RCC 7860 (cell line): ENCODE measurements at regions not wholly inside any gene's neighbourhood (a gene's known extent, or its start where the extent isn't known, plus 50 kb on each side); places are given as distances from the start of the nearest gene placed in this dataset.

Experiments
- DNase-seq: peaks from one replicate; pipeline ENCODE4 v3.0.0-alpha.2; 2015; ENCODE audit warnings: low spot score
- FAIRE-seq: peaks from 2 replicates; lab custom pipeline; 2012; peaks lifted over from hg19 to GRCh38; lab: Jason Lieb, UNC

GRCh38 chr6:110538416-110539160 is 62.2 kb upstream of the SLC22A16 start:
- DNase-seq (no peak), FAIRE-seq (no peak)

- peak; percentile 84 for DNase-seq
- FAIRE-seq = peak; percentile 87
These were observed 61.1 kb upstream of the SLC22A16 start for GRCh38 chr6:110537208-110538123.

GRCh38 chr6:110534731-110535492 is 58.5 kb upstream of the SLC22A16 start:
- DNase-seq (peak; percentile 44), FAIRE-seq (no peak)

GRCh38 chr6:110532431-110532830 is 56.0 kb upstream of the SLC22A16 start:
- FAIRE-seq = no peak
- DNase-seq = no peak

DNA sequence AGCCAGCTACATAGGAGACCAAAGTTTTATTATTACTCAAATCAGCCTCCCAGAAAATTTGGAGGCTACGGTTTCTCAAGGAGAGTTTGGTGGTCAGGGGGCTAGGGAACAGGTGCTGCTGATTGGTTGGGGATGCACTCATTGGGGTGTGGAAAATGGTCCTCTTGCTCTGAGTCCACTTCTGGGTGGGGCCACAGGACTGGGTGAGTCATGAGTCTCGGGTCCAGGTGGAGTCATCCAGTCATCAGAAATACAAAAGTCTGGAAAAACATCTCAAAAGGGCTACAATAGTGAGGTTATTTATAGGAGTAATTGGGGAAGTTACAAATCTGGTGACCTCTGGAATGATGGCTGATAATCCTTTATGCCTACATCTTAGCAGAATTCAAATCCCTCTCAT is 54.3 kb upstream of the SLC22A16 start:
- FAIRE-seq (no peak), DNase-seq (no peak)

DNA sequence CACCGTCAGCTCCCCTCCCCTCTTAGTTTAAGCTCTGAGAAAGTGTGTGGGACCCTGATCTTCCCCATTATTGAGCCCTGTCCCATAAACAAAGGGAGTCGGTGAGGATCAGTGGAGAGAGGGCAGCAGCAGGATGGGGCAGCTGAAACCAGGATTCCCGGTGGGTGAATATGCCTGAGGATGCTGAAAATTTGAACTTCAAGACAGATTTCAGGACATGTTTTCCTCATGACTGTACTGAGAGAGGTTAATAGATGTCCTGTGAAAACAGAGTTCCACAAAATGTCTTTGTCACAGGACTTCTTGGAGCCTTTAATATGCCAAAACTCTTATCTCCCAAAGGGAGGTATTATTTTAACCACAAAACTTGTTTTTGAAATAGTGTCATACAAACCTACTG is 53.5 kb upstream of the SLC22A16 start:
- DNase-seq = no peak
- FAIRE-seq = no peak

- DNase-seq = peak; percentile 59
- FAIRE-seq = no peak
These were observed 52.9 kb upstream of the SLC22A16 start for GRCh38 chr6:110529355-110529754.

DNA sequence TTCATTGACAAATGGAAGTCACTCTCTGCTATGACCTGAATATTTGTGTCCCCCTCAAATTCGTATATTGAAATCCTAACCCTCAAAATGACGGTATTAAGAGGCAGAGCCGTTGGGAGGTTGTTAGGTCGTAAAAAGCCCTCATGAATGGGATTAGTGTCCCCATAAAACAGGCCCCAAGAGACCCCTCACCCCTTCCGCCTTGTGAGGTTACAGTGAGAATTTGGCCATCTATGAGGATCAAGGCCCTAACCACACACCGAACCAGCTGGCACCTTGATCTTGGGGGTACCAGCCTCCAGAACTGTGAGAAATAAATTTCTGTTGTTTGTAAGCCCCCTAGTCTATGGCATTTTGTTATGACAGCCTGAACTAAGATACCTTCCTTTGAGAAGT is 52.5 kb upstream of the SLC22A16 start:
- FAIRE-seq (no peak), DNase-seq (no peak)

- peak; percentile 64 for DNase-seq
- FAIRE-seq = peak; percentile 83
These were observed 51.9 kb upstream of the SLC22A16 start for GRCh38 chr6:110528101-110528929.

- DNase-seq (no peak), FAIRE-seq (no peak)
These were observed 51.1 kb upstream of the SLC22A16 start for GRCh38 chr6:110527516-110527915.

DNA sequence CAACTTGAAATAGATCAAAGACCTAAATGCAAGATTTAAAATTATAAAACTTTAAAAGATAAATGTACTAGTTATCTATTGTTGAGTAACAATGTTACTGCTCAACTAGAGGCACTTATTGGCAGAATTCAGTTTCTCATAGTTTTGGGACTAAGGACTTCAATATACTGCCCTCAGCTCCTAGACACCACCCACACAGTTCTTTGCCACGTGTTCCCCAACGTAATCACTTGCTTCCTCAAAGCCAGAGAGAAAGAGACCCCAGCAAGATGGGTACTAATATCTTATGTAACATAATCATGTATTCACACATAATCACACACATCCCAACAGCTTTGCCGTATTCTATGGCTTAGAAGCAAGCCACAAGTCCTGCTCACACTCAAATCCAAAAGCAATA is 50.3 kb upstream of the SLC22A16 start:
- FAIRE-seq = no peak
- DNase-seq = no peak
